ENCODE measurements at regions not wholly inside any gene's neighbourhood (a gene's known extent, or its start where the extent isn't known, plus 50 kb on each side); places are given as distances from the start of the nearest gene placed in this dataset.

GRCh38 chr10:28778524-28778923 lies 101.2 kb downstream of the BAMBI start:
- BruUV-seq (replicated peaks), result no TSS peak
- peak; percentile 45 for DNase-seq (ENCODE audit: low spot score)
- TF ChIP-seq EZH2 (IDR thresholded peaks at IDR 0.05; ENCODE audit: borderline replicate concordance, low read depth, low read length, poor library complexity, severe bottlenecking) (no peak), CTCF (conservative IDR thresholded peaks at IDR 0.05; ENCODE audit: low read depth, low read length) (no peak)
- Histone ChIP-seq H3K27me3 (replicated peaks; ENCODE audit: insufficient read depth, low read depth, low read length, poor library complexity) (no peaks in the 10 kb centered on the region), H3K36me3 (ENCODE audit: insufficient read depth, low read length, poor library complexity, severe bottlenecking) (no peaks in the 10 kb centered on the region), H3K4me3 (ENCODE audit: low read depth, low read length, poor library complexity, severe bottlenecking) (no peak overlapping the region), H3K9me3 (ENCODE audit: low read depth, low read length, poor library complexity, severe bottlenecking) (no peaks in the 10 kb centered on the region), H3K27ac (ENCODE audit: low read depth, low read length, poor library complexity, severe bottlenecking) (no peak overlapping the region), H3K4me1 (ENCODE audit: insufficient read depth, low read length, poor library complexity, severe bottlenecking) (peaks cover 8% of the 10 kb centered on the region)
- CTCF ChIA-PET, result no interaction called here
- POLR2A ChIA-PET (ENCODE audit: low non-redundant PET), result no interaction called here
- intact Hi-C loops (cut with micrococcal nuclease; ENCODE audit: unreplicated experiment), result no loop called here

- ChIA-PET CTCF (no interaction called here), POLR2A (ENCODE audit: low non-redundant PET) (no interaction called here)
- Histone ChIP-seq H3K27ac (ENCODE audit: low read depth, low read length, poor library complexity, severe bottlenecking) (no peak overlapping the region), H3K4me1 (ENCODE audit: insufficient read depth, low read length, poor library complexity, severe bottlenecking) (peaks cover 8% of the 10 kb centered on the region), H3K4me3 (ENCODE audit: low read depth, low read length, poor library complexity, severe bottlenecking) (no peak overlapping the region), H3K9me3 (ENCODE audit: low read depth, low read length, poor library complexity, severe bottlenecking) (no peaks in the 10 kb centered on the region), H3K27me3 (replicated peaks; ENCODE audit: insufficient read depth, low read depth, low read length, poor library complexity) (no peaks in the 10 kb centered on the region), H3K36me3 (ENCODE audit: insufficient read depth, low read length, poor library complexity, severe bottlenecking) (no peaks in the 10 kb centered on the region)
- no peak for DNase-seq (ENCODE audit: low spot score)
- no peak for TF ChIP-seq EZH2 (IDR thresholded peaks at IDR 0.05; ENCODE audit: borderline replicate concordance, low read depth, low read length, poor library complexity, severe bottlenecking)
- no peak for TF ChIP-seq CTCF (conservative IDR thresholded peaks at IDR 0.05; ENCODE audit: low read depth, low read length)
- no TSS peak for BruUV-seq (replicated peaks)
- intact Hi-C loops (cut with micrococcal nuclease; ENCODE audit: unreplicated experiment), result no loop called here
Measured at GRCh38 chr10:28781296-28781695, 104.0 kb downstream of the BAMBI start.

- ChIA-PET CTCF (no interaction called here), POLR2A (ENCODE audit: low non-redundant PET) (no interaction called here)
- intact Hi-C loops (cut with micrococcal nuclease; ENCODE audit: unreplicated experiment), result no loop called here
- no TSS peak for BruUV-seq (replicated peaks)
- H3K9me3 ChIP-seq (ENCODE audit: low read depth, low read length, poor library complexity, severe bottlenecking), result no peaks in the 10 kb centered on the region
- no peak for DNase-seq (ENCODE audit: low spot score)
- no peaks in the 10 kb centered on the region for H3K27me3 ChIP-seq (replicated peaks; ENCODE audit: insufficient read depth, low read depth, low read length, poor library complexity)
- TF ChIP-seq CTCF (conservative IDR thresholded peaks at IDR 0.05; ENCODE audit: low read depth, low read length) (no peak), EZH2 (IDR thresholded peaks at IDR 0.05; ENCODE audit: borderline replicate concordance, low read depth, low read length, poor library complexity, severe bottlenecking) (no peak)
- no peak overlapping the region for H3K4me3 ChIP-seq (ENCODE audit: low read depth, low read length, poor library complexity, severe bottlenecking)
- peaks cover 8% of the 10 kb centered on the region for H3K4me1 ChIP-seq (ENCODE audit: insufficient read depth, low read length, poor library complexity, severe bottlenecking)
- no peak overlapping the region for H3K27ac ChIP-seq (ENCODE audit: low read depth, low read length, poor library complexity, severe bottlenecking)
- H3K36me3 ChIP-seq (ENCODE audit: insufficient read depth, low read length, poor library complexity, severe bottlenecking), result no peaks in the 10 kb centered on the region
Measured at GRCh38 chr10:28783087-28783486, 105.8 kb downstream of the BAMBI start.

Data from A673 (cell line).